HG02970 (cell line): ENCODE measurements at regions not wholly inside any gene's neighbourhood (a gene's known extent, or its start where the extent isn't known, plus 50 kb on each side); places are given as distances from the start of the nearest gene placed in this dataset.
"Not testable (repeated sequence)": the region's sequence is repeated elsewhere in the genome, so short reads cannot be mapped to it uniquely, and the experiment has no call there.

Source experiments
- ATAC-seq: cut with Tn5 transposase; IDR thresholded peaks from one replicate; pipeline ENCODE4 v1.9.1; 2021; ENCODE audit warnings: mild to moderate bottlenecking, moderate library complexity, moderate number of reproducible peaks; ENCODE audit not compliant: unreplicated experiment, low FRiP score

- ATAC-seq = no peak
Measured at GRCh38 chr16:79887541-79888540, 287.3 kb upstream of the MAF start.

GRCh38 chr16:79885320-79885719, 284.8 kb upstream of the MAF start:
- no peak for ATAC-seq

- no peak for ATAC-seq
Measured at GRCh38 chr16:79883494-79883893, 283.0 kb upstream of the MAF start.

GRCh38 chr16:79882340-79883005, 281.9 kb upstream of the MAF start:
- ATAC-seq = no peak

- ATAC-seq = not testable (repeated sequence)
Measured at GRCh38 chr16:79881107-79881506, 280.6 kb upstream of the MAF start.

- no peak for ATAC-seq
Measured at GRCh38 chr16:79876332-79876730, 275.8 kb upstream of the MAF start.

- ATAC-seq = no peak
Measured at GRCh38 chr16:79874391-79874790, 273.9 kb upstream of the MAF start.

- no peak for ATAC-seq
Measured at GRCh38 chr16:79873825-79874224, 273.3 kb upstream of the MAF start.

GRCh38 chr16:79871906-79872305, 271.4 kb upstream of the MAF start:
- no peak for ATAC-seq

GRCh38 chr16:79870016-79870886, 269.7 kb upstream of the MAF start:
- ATAC-seq = no peak

GRCh38 chr16:79869304-79870015, 268.9 kb upstream of the MAF start:
- ATAC-seq = no peak

- no peak for ATAC-seq
Measured at GRCh38 chr16:79868841-79869240, 268.3 kb upstream of the MAF start.

GRCh38 chr16:79867425-79867997, 267.0 kb upstream of the MAF start:
- no peak for ATAC-seq

GRCh38 chr16:79865918-79866317, 265.4 kb upstream of the MAF start:
- no peak for ATAC-seq

- ATAC-seq = no peak
Measured at GRCh38 chr16:79864781-79865391, 264.3 kb upstream of the MAF start.

- no peak for ATAC-seq
Measured at GRCh38 chr16:79864032-79864780, 263.7 kb upstream of the MAF start.

- no peak for ATAC-seq
Measured at GRCh38 chr16:79863128-79864031, 262.8 kb upstream of the MAF start.

- no peak for ATAC-seq
Measured at GRCh38 chr16:79862601-79863000, 262.1 kb upstream of the MAF start.
